NCI-H2227 (cell line): ENCODE measurements at regions not wholly inside any gene's neighbourhood (a gene's known extent, or its start where the extent isn't known, plus 50 kb on each side); places are given as distances from the start of the nearest gene placed in this dataset.

Experiments
- DNase-seq: peaks from one replicate; lab custom pipeline; 2025; ENCODE audit not compliant: unreplicated experiment; lab: John Stamatoyannopoulos, UW

- DNase-seq: no peak
Measured at GRCh38 chr3:140816372-140817195, 125.1 kb upstream of the SLC25A36 start.

- no peak for DNase-seq
Measured at GRCh38 chr3:140821493-140821892, 120.1 kb upstream of the SLC25A36 start.

GRCh38 chr3:140822401-140823047 is 119.1 kb upstream of the SLC25A36 start:
- DNase-seq: no peak

DNA sequence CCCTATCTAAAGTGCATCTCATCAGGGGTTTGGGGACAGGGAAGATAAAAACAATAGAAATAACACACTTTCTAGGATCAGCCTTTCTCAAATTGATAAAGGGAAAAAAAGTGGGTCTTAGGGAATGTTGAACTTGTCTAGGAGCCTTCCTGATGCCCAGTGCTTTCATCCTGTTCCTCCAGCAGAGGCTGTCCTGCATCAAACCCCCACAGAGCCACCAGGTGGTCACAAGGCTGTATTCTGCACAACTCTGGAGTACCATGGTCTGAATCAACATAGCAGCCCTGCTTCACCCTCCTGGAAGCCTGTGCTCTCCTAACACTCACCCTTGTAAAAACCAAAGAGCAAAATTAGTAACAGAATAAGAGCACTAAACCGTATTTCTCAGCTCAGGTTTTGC is 118.5 kb upstream of the SLC25A36 start:
- no peak for DNase-seq

DNA sequence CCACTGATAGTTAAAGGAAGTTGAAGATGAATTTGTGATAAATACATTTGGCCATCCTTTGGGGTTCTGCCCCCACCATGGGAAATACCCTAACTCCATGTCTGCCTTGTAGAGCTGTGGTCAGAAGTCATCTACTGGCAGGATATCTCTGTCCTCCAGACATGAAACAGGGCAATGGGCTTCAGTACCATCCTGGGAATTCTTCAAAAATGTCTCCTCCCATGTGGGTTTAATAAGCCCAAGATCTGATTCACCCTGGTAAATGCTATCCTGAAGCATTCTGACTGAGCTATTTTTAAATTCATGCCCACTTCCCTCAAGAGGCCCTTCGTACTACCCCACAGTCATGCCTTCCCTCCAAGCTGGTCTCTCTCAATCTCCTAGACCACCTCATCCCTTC is 113.7 kb upstream of the SLC25A36 start:
- no peak for DNase-seq

GRCh38 chr3:140828585-140828984 is 113.1 kb upstream of the SLC25A36 start:
- no peak for DNase-seq

GRCh38 chr3:140829796-140830195 is 111.8 kb upstream of the SLC25A36 start:
- DNase-seq: no peak

DNA sequence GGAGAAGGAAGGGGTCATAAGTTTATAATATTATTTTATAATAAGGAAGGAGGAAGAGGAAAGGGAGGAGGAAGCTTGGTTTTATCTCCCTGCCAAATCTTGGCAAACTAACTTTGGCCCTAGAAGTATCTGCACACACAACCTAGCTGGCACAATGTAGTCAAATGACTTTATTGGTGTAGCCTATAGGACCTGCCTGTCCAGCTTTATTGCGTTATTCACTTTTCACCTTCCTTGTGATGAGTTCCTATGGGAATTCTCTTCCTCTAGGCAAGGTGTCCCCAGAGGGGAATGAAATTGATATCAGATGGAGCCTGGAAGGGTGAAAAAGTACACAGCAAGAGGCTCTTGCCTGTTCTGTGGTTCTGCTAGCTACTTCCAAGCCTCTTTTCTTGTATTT is 111.2 kb upstream of the SLC25A36 start:
- DNase-seq: no peak

GRCh38 chr3:140832883-140833282 is 108.8 kb upstream of the SLC25A36 start:
- no peak for DNase-seq

GRCh38 chr3:140834266-140835037 is 107.2 kb upstream of the SLC25A36 start:
- no peak for DNase-seq

- DNase-seq: no peak
Measured at GRCh38 chr3:140842984-140843649, 98.5 kb upstream of the SLC25A36 start.

DNA sequence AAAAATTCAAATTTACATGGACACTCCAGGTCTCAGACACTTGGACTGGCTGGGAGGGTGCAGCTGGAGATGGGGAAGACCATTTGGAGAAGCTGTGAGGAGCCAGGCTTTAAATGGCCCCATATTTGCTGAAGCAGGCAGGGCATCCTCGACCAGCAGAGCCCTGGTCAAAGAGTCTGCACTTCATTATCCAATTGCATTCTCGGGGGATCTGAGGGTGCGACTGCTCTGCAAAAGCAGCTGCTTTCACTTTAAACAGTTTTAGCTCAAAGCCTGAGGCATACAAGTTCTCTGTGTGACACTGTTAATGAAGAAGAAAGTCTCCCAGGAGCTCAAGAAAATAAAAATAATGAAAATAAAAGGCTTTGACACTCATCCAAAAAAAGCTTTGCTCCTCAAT is 98.0 kb upstream of the SLC25A36 start:
- DNase-seq: no peak

DNA sequence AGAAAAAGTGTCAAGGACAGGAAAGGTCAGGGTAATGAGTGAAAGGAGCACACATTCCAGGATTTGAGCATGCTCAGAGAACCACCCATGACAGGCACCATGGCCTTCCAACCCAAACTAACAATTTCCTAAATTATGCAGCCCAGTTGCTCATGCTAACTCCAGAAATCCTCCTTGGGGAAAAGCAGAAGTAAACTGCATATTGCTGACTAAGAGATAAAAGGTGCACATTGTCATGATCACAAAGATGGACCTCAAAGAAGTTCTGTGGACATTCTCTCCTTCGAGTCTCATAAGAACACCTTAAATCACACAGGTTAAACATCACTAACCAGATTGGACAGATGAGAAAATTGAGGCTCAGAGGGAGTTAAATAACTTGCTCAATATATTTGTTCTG is 97.6 kb upstream of the SLC25A36 start:
- no peak for DNase-seq

- no peak for DNase-seq
Measured at GRCh38 chr3:140845882-140846281, 95.8 kb upstream of the SLC25A36 start.

GRCh38 chr3:140848666-140849065 is 93.0 kb upstream of the SLC25A36 start:
- no peak for DNase-seq

- no peak for DNase-seq
Measured at GRCh38 chr3:140850210-140850955, 91.3 kb upstream of the SLC25A36 start.

DNA sequence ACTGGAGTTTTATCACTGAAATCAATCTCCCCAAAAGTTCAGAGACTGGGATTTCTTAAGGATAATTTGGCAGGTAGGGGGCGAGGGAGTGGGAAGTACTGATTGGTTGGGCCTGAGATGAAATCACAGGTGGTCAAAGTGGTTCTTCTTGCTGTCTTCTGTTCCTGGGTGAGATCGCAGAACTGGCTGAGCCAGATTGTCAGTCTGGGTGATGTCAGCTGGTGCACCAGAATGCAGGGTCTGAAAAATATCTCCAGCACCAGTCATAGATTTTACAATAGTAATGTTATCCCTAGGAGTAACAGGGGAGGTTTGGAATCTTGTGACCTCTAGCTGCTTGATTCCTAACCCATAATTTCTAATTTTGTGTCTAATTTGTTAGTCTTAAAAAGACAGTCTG is 86.7 kb upstream of the SLC25A36 start:
- no peak for DNase-seq

DNA sequence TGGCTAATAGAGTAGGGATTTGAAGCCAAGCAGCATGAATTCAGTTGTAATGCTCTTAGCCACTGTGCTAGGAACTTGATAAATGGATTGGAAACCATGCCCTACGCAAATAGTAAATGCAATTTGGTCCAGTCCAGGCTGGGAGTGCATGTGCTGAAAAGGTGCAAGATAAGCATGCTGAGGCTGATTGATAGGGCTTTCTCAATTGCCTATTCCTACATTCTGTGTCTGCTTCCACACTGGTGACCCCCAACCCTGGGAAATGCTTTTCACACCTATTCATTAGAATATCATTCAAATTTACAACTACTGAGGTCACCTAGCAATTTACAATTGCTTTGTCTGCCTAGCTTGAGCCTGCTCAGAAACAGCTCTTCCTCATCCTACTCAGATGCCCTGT is 84.7 kb upstream of the SLC25A36 start:
- DNase-seq: no peak

DNA sequence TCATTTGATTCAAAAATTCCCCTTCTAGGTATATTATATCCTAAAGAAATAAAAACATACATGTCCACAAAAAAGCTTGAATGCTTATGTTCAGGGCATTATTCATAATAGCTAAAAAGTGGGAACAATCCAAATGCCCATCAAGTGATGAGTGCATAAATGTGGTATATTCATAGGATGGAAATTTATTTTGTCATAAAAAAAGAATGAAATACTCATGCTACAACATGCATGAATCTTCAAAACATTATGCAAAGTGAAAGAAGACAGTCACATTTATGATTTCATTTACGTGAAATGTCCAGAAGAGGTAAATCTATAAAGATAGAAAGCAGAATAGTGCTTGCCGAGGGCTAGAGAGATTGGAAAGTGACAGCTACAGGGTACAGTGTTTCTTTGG is 83.6 kb upstream of the SLC25A36 start:
- no peak for DNase-seq

- no peak for DNase-seq
Measured at GRCh38 chr3:140859592-140860336, 81.9 kb upstream of the SLC25A36 start.
